ENCODE measurements at regions not wholly inside any gene's neighbourhood (a gene's known extent, or its start where the extent isn't known, plus 50 kb on each side); places are given as distances from the start of the nearest gene placed in this dataset.

GRCh38 chr9:74006935-74007334 lies 490.2 kb upstream of the RORB start:
- intact Hi-C loops (cut with micrococcal nuclease): no loop called here
- no TSS peak for BruUV-seq (replicated peaks)

More at GRCh38 chr9:74006935-74007334, 490.2 kb upstream of the RORB start:
- CTCF ChIA-PET: no interaction called here
- H2BK15ac ChIP-seq (ENCODE audit: low read depth, low read length): no peak overlapping the region
- no peak overlapping the region for H2AFZ ChIP-seq (replicated peaks; ENCODE audit: low read length, poor library complexity)
- no peak overlapping the region for H3K18ac ChIP-seq (ENCODE audit: low read depth, low read length)
- WGBS, 2 experiments (ENCODE audit: extremely low coverage in 2 of 2, insufficient read length in 1 of 2): no CpG with 5 or more reads among the region's 2 CpGs
- H3K4ac ChIP-seq (ENCODE audit: low read depth, low read length): no peak overlapping the region
- no peak overlapping the region for H2BK5ac ChIP-seq (ENCODE audit: low read depth, low read length, poor library complexity, severe bottlenecking)
- H3K27me3 ChIP-seq (ENCODE audit: control insufficient read depth, insufficient read depth, low read length): no peaks in the 10 kb centered on the region
- H3K56ac ChIP-seq (ENCODE audit: extremely low read depth, insufficient read depth, low read length): no peak overlapping the region
- TF ChIP-seq SMC3 (IDR thresholded peaks at IDR 0.05; ENCODE audit: low read depth, low read length) (no peak), CEBPB (IDR thresholded peaks at IDR 0.05; ENCODE audit: low read depth, low read length) (no peak), POLR2A (IDR thresholded peaks at IDR 0.05; ENCODE audit: low read depth, low read length) (no peak), NFE2L2 (IDR thresholded peaks at IDR 0.05; ENCODE audit: low read depth, low read length) (no peak), RAD21 (IDR thresholded peaks at IDR 0.05; ENCODE audit: low read length) (no peak), CHD1 (IDR thresholded peaks at IDR 0.05; ENCODE audit: low read depth, low read length) (no peak), ELK1 (IDR thresholded peaks at IDR 0.05; ENCODE audit: borderline replicate concordance, low read depth, low read length) (no peak), BHLHE40 (IDR thresholded peaks at IDR 0.05; ENCODE audit: low read depth, low read length) (no peak), MXI1 (IDR thresholded peaks at IDR 0.05; ENCODE audit: borderline replicate concordance, low read depth, low read length) (no peak), MAFK (IDR thresholded peaks at IDR 0.05; ENCODE audit: low read depth, low read length) (no peak), RCOR1 (IDR thresholded peaks at IDR 0.05; ENCODE audit: insufficient replicate concordance, low read length) (no peak), RFX5 (IDR thresholded peaks at IDR 0.05; ENCODE audit: low read depth, low read length) (no peak), FOS (IDR thresholded peaks at IDR 0.05; ENCODE audit: low read depth, low read length) (no peak), CTCF (conservative IDR thresholded peaks at IDR 0.05; ENCODE audit: low read depth, low read length) (no peak), MAZ (IDR thresholded peaks at IDR 0.05; ENCODE audit: borderline replicate concordance, low read depth, low read length) (no peak)
- H3K14ac ChIP-seq (replicated peaks; ENCODE audit: low read depth, low read length): no peak overlapping the region
- H3K9me3 ChIP-seq (ENCODE audit: control insufficient read depth, insufficient read depth, low read length): no peaks in the 10 kb centered on the region
- no peak overlapping the region for H4K91ac ChIP-seq (ENCODE audit: insufficient read depth, low read depth, low read length)
- no peak overlapping the region for H3K27ac ChIP-seq (ENCODE audit: insufficient read depth, low read length)
- H3K23ac ChIP-seq (ENCODE audit: low read depth, low read length): no peak overlapping the region
- dilution Hi-C loops (cut with HindIII; ENCODE audit: low sequenced_read_pairs, unreplicated experiment): no loop called here
- H2BK20ac ChIP-seq (ENCODE audit: low read depth, low read length): no peak overlapping the region
- no peak overlapping the region for H2AK5ac ChIP-seq (ENCODE audit: low read depth, low read length)
- ATAC-seq (ENCODE audit: low read depth) (no peak), DNase-seq (no peak)
- no peak overlapping the region for H4K5ac ChIP-seq (ENCODE audit: low read depth, low read length)
- no peak overlapping the region for H3K4me2 ChIP-seq (ENCODE audit: low read depth, low read length)
- H3K9ac ChIP-seq (ENCODE audit: low read depth, low read length): no peak overlapping the region
- H3K4me3 ChIP-seq (ENCODE audit: insufficient read depth, low read depth, low read length): no peak overlapping the region
- H3K79me1 ChIP-seq (ENCODE audit: low read depth in 1 of 2, low read length in 2 of 2): no peaks in the 10 kb centered on the region
- POLR2A ChIA-PET (ENCODE audit: unreplicated experiment): no interaction called here
- H4K20me1 ChIP-seq (ENCODE audit: insufficient read depth, low read length): no peaks in the 10 kb centered on the region
- H2AK9ac ChIP-seq (replicated peaks; ENCODE audit: low read depth, low read length, poor library complexity): no peak overlapping the region
- H3K4me1 ChIP-seq (ENCODE audit: control insufficient read depth, insufficient read depth, low read length): no peaks in the 10 kb centered on the region
- H2BK120ac ChIP-seq (ENCODE audit: low read depth, low read length): no peak overlapping the region
- no peaks in the 10 kb centered on the region for H3K36me3 ChIP-seq (ENCODE audit: control insufficient read depth, insufficient read depth, low read length)
- no peaks in the 10 kb centered on the region for H3K9me1 ChIP-seq (ENCODE audit: insufficient read depth, low read length)
- no peak overlapping the region for H4K8ac ChIP-seq (ENCODE audit: low read depth in 2 of 2, low read length in 2 of 2)
- in situ Hi-C loops (cut with MboI; ENCODE audit: low sequenced_read_pairs): no loop called here

All from IMR-90 (cell line).